ENCODE measurements at regions not wholly inside any gene's neighbourhood (a gene's known extent, or its start where the extent isn't known, plus 50 kb on each side); places are given as distances from the start of the nearest gene placed in this dataset.
"Not testable (repeated sequence)": the region's sequence is repeated elsewhere in the genome, so short reads cannot be mapped to it uniquely, and the experiment has no call there.

GRCh38 chr21:6459761-6460160 lies 4061.6 kb upstream of the TPTE start:
- H3K4me1 ChIP-seq (ENCODE audit: control insufficient read depth in 2 of 2, insufficient read depth in 2 of 2, low read length in 1 of 2); H3K4me3 ChIP-seq (ENCODE audit: low read depth in 1 of 2, low read length in 2 of 2); H3K36me3 ChIP-seq (ENCODE audit: control insufficient read depth in 2 of 2, insufficient read depth in 2 of 2, low read length in 1 of 2); H3K27me3 ChIP-seq (ENCODE audit: control insufficient read depth in 1 of 2, insufficient read depth in 2 of 2, low read length in 2 of 2); H3K9me3 ChIP-seq (ENCODE audit: control insufficient read depth in 2 of 2, insufficient read depth in 1 of 2, low read depth in 1 of 2, low read length in 1 of 2); H3K27ac ChIP-seq (ENCODE audit: low read depth in 2 of 2, low read length in 1 of 2): not testable (repeated sequence)
- 17% methylated on average over 1 of the region's 12 CpGs; no CpG with 5 or more reads in 1 of the 2 donors for WGBS, 2 donors

GRCh38 chr21:6461358-6461757 lies 4060.0 kb upstream of the TPTE start:
- not testable (repeated sequence) for H3K27ac ChIP-seq (ENCODE audit: low read depth in 2 of 2, low read length in 1 of 2); H3K4me3 ChIP-seq (ENCODE audit: low read depth in 1 of 2, low read length in 2 of 2); H3K4me1 ChIP-seq (ENCODE audit: control insufficient read depth in 2 of 2, insufficient read depth in 2 of 2, low read length in 1 of 2); H3K36me3 ChIP-seq (ENCODE audit: control insufficient read depth in 2 of 2, insufficient read depth in 2 of 2, low read length in 1 of 2); H3K27me3 ChIP-seq (ENCODE audit: control insufficient read depth in 1 of 2, insufficient read depth in 2 of 2, low read length in 2 of 2); H3K9me3 ChIP-seq (ENCODE audit: control insufficient read depth in 2 of 2, insufficient read depth in 1 of 2, low read depth in 1 of 2, low read length in 1 of 2)
- WGBS, 2 donors = no CpG with 5 or more reads among the region's 10 CpGs

GRCh38 chr21:6464419-6464818 lies 4057.0 kb upstream of the TPTE start:
- H3K4me3 ChIP-seq (ENCODE audit: low read depth in 1 of 2, low read length in 2 of 2); H3K9me3 ChIP-seq (ENCODE audit: control insufficient read depth in 2 of 2, insufficient read depth in 1 of 2, low read depth in 1 of 2, low read length in 1 of 2); H3K4me1 ChIP-seq (ENCODE audit: control insufficient read depth in 2 of 2, insufficient read depth in 2 of 2, low read length in 1 of 2); H3K27me3 ChIP-seq (ENCODE audit: control insufficient read depth in 1 of 2, insufficient read depth in 2 of 2, low read length in 2 of 2); H3K36me3 ChIP-seq (ENCODE audit: control insufficient read depth in 2 of 2, insufficient read depth in 2 of 2, low read length in 1 of 2); H3K27ac ChIP-seq (ENCODE audit: low read depth in 2 of 2, low read length in 1 of 2): not testable (repeated sequence)
- WGBS, 2 donors = no CpG with 5 or more reads among the region's 11 CpGs

GRCh38 chr21:6466081-6466698 lies 4055.2 kb upstream of the TPTE start:
- WGBS, 2 donors = no CpG with 5 or more reads among the region's 62 CpGs
- not testable (repeated sequence) for H3K36me3 ChIP-seq (ENCODE audit: control insufficient read depth in 2 of 2, insufficient read depth in 2 of 2, low read length in 1 of 2); H3K27me3 ChIP-seq (ENCODE audit: control insufficient read depth in 1 of 2, insufficient read depth in 2 of 2, low read length in 2 of 2); H3K4me3 ChIP-seq (ENCODE audit: low read depth in 1 of 2, low read length in 2 of 2); H3K4me1 ChIP-seq (ENCODE audit: control insufficient read depth in 2 of 2, insufficient read depth in 2 of 2, low read length in 1 of 2); H3K9me3 ChIP-seq (ENCODE audit: control insufficient read depth in 2 of 2, insufficient read depth in 1 of 2, low read depth in 1 of 2, low read length in 1 of 2); H3K27ac ChIP-seq (ENCODE audit: low read depth in 2 of 2, low read length in 1 of 2)

GRCh38 chr21:6466707-6467106 lies 4054.7 kb upstream of the TPTE start:
- not testable (repeated sequence) for H3K4me3 ChIP-seq (ENCODE audit: low read depth in 1 of 2, low read length in 2 of 2); H3K36me3 ChIP-seq (ENCODE audit: control insufficient read depth in 2 of 2, insufficient read depth in 2 of 2, low read length in 1 of 2); H3K27me3 ChIP-seq (ENCODE audit: control insufficient read depth in 1 of 2, insufficient read depth in 2 of 2, low read length in 2 of 2); H3K27ac ChIP-seq (ENCODE audit: low read depth in 2 of 2, low read length in 1 of 2); H3K9me3 ChIP-seq (ENCODE audit: control insufficient read depth in 2 of 2, insufficient read depth in 1 of 2, low read depth in 1 of 2, low read length in 1 of 2); H3K4me1 ChIP-seq (ENCODE audit: control insufficient read depth in 2 of 2, insufficient read depth in 2 of 2, low read length in 1 of 2)
- no CpG with 5 or more reads among the region's 33 CpGs for WGBS, 2 donors

GRCh38 chr21:6467189-6467774 lies 4054.1 kb upstream of the TPTE start:
- not testable (repeated sequence) for H3K27ac ChIP-seq (ENCODE audit: low read depth in 2 of 2, low read length in 1 of 2); H3K27me3 ChIP-seq (ENCODE audit: control insufficient read depth in 1 of 2, insufficient read depth in 2 of 2, low read length in 2 of 2); H3K4me1 ChIP-seq (ENCODE audit: control insufficient read depth in 2 of 2, insufficient read depth in 2 of 2, low read length in 1 of 2); H3K4me3 ChIP-seq (ENCODE audit: low read depth in 1 of 2, low read length in 2 of 2); H3K36me3 ChIP-seq (ENCODE audit: control insufficient read depth in 2 of 2, insufficient read depth in 2 of 2, low read length in 1 of 2); H3K9me3 ChIP-seq (ENCODE audit: control insufficient read depth in 2 of 2, insufficient read depth in 1 of 2, low read depth in 1 of 2, low read length in 1 of 2)
- WGBS, 2 donors = 0% methylated on average over 3 of the region's 60 CpGs; no CpG with 5 or more reads in 1 of the 2 donors

- no CpG with 5 or more reads among the region's 55 CpGs for WGBS, 2 donors
- not testable (repeated sequence) for H3K4me1 ChIP-seq (ENCODE audit: control insufficient read depth in 2 of 2, insufficient read depth in 2 of 2, low read length in 1 of 2); H3K27me3 ChIP-seq (ENCODE audit: control insufficient read depth in 1 of 2, insufficient read depth in 2 of 2, low read length in 2 of 2); H3K36me3 ChIP-seq (ENCODE audit: control insufficient read depth in 2 of 2, insufficient read depth in 2 of 2, low read length in 1 of 2); H3K4me3 ChIP-seq (ENCODE audit: low read depth in 1 of 2, low read length in 2 of 2); H3K27ac ChIP-seq (ENCODE audit: low read depth in 2 of 2, low read length in 1 of 2); H3K9me3 ChIP-seq (ENCODE audit: control insufficient read depth in 2 of 2, insufficient read depth in 1 of 2, low read depth in 1 of 2, low read length in 1 of 2)
These were observed 4053.5 kb upstream of the TPTE start for GRCh38 chr21:6467907-6468306.

GRCh38 chr21:6468331-6468860 lies 4053.0 kb upstream of the TPTE start:
- not testable (repeated sequence) for H3K36me3 ChIP-seq (ENCODE audit: control insufficient read depth in 2 of 2, insufficient read depth in 2 of 2, low read length in 1 of 2); H3K4me3 ChIP-seq (ENCODE audit: low read depth in 1 of 2, low read length in 2 of 2); H3K27ac ChIP-seq (ENCODE audit: low read depth in 2 of 2, low read length in 1 of 2); H3K9me3 ChIP-seq (ENCODE audit: control insufficient read depth in 2 of 2, insufficient read depth in 1 of 2, low read depth in 1 of 2, low read length in 1 of 2); H3K4me1 ChIP-seq (ENCODE audit: control insufficient read depth in 2 of 2, insufficient read depth in 2 of 2, low read length in 1 of 2); H3K27me3 ChIP-seq (ENCODE audit: control insufficient read depth in 1 of 2, insufficient read depth in 2 of 2, low read length in 2 of 2)
- no CpG with 5 or more reads among the region's 34 CpGs for WGBS, 2 donors

- not testable (repeated sequence) for H3K36me3 ChIP-seq (ENCODE audit: control insufficient read depth in 2 of 2, insufficient read depth in 2 of 2, low read length in 1 of 2); H3K27me3 ChIP-seq (ENCODE audit: control insufficient read depth in 1 of 2, insufficient read depth in 2 of 2, low read length in 2 of 2); H3K4me3 ChIP-seq (ENCODE audit: low read depth in 1 of 2, low read length in 2 of 2); H3K9me3 ChIP-seq (ENCODE audit: control insufficient read depth in 2 of 2, insufficient read depth in 1 of 2, low read depth in 1 of 2, low read length in 1 of 2); H3K4me1 ChIP-seq (ENCODE audit: control insufficient read depth in 2 of 2, insufficient read depth in 2 of 2, low read length in 1 of 2); H3K27ac ChIP-seq (ENCODE audit: low read depth in 2 of 2, low read length in 1 of 2)
- no CpG with 5 or more reads among the region's 25 CpGs for WGBS, 2 donors
These were observed 4047.0 kb upstream of the TPTE start for GRCh38 chr21:6474250-6474968.

GRCh38 chr21:6481116-6481515 lies 4040.3 kb upstream of the TPTE start:
- not testable (repeated sequence) for H3K9me3 ChIP-seq (ENCODE audit: control insufficient read depth in 2 of 2, insufficient read depth in 1 of 2, low read depth in 1 of 2, low read length in 1 of 2); H3K36me3 ChIP-seq (ENCODE audit: control insufficient read depth in 2 of 2, insufficient read depth in 2 of 2, low read length in 1 of 2); H3K27ac ChIP-seq (ENCODE audit: low read depth in 2 of 2, low read length in 1 of 2); H3K27me3 ChIP-seq (ENCODE audit: control insufficient read depth in 1 of 2, insufficient read depth in 2 of 2, low read length in 2 of 2); H3K4me3 ChIP-seq (ENCODE audit: low read depth in 1 of 2, low read length in 2 of 2); H3K4me1 ChIP-seq (ENCODE audit: control insufficient read depth in 2 of 2, insufficient read depth in 2 of 2, low read length in 1 of 2)
- no CpG with 5 or more reads among the region's 17 CpGs for WGBS, 2 donors

Measured in esophagus (tissue), 2 donors.